Ovary (tissue), 7 donors: ENCODE measurements at regions not wholly inside any gene's neighbourhood (a gene's known extent, or its start where the extent isn't known, plus 50 kb on each side); places are given as distances from the start of the nearest gene placed in this dataset.
"Not testable (repeated sequence)": the region's sequence is repeated elsewhere in the genome, so short reads cannot be mapped to it uniquely, and the experiment has no call there.

Experiments
- DNase-seq, 5 donors: peaks; one replicate each; pipeline ENCODE4 v3.0.0-alpha.2; 2019 to 2020
- H3K27ac ChIP-seq, 2 donors: fragments of 200-600 bp; one replicate each; pipeline versions ENCODE4 v1.5.1 to v1.8.0; 2019 to 2022
- H3K27me3 ChIP-seq: fragments of 200-600 bp; one replicate; pipeline ENCODE4 v1.8.0; 2022
- H3K36me3 ChIP-seq: fragments of 200-600 bp; sonication (generic); one replicate; pipeline ENCODE4 v1.5.1; 2019
- H3K4me1 ChIP-seq: one replicate; pipeline ENCODE4 v1.8.1; 2013; ENCODE audit warnings: mild to moderate bottlenecking, moderate library complexity; ENCODE audit not compliant: insufficient read depth
- H3K4me3 ChIP-seq: fragments of 200-600 bp; sonication (generic); one replicate; pipeline ENCODE4 v1.5.1; 2017
- H3K9me3 ChIP-seq, 2 donors: fragments of 200-600 bp in 1 of 2; sonication (generic) in 1 of 2; one replicate each; pipeline versions ENCODE4 v1.5.1 to v1.8.1; 2013 to 2019; ENCODE audit warnings: mild to moderate bottlenecking in 1 of 2, moderate library complexity in 1 of 2
- EP300 ChIP-seq: sonication (generic); formaldehyde crosslinking; IDR thresholded peaks from one replicate; pipeline ENCODE4 v1.6.1; 2017; ENCODE audit warnings: antibody characterized with exemption
- POLR2A ChIP-seq: fragments of 450-650 bp; IDR thresholded peaks from one replicate; pipeline ENCODE4 v1.6.1; 2017; ENCODE audit warnings: antibody characterized with exemption, mild to moderate bottlenecking, moderate library complexity
- WGBS, 3 donors: extraction: QIAGEN DNeasy Blood & Tissue Kit in 1 of 3; methylation state at CpG; one replicate each; pipeline versions ENCODE4 v1.1.5 to v1.1.7; 2013 to 2017; 5-methylcytosine and 5-hydroxymethylcytosine counted together
- intact Hi-C, 4 donors: fragments of 100-400 bp; cut with DNase I; formaldehyde crosslinking; loops; one replicate each; pipeline versions ENCODE4 v1.11.0 to v1.15.1; 2022 to 2023
- TF ChIP-seq, protein P1 (sequence below), 3 donors: fragments of 450-650 bp in 2 of 3; fragments of 200-600 bp in 1 of 3; IDR thresholded peaks; one replicate each; pipeline versions ENCODE4 v1.5.1 to v1.8.0; 2016 to 2022; ENCODE audit warnings: antibody characterized with exemption in 3 of 3, mild to moderate bottlenecking in 1 of 3
- donor health status: DM: no; HTN: no; CAD: no; lungs with moderate emphysema.
- donor health status: DM: no; HTN: no; CAD: no.
- donor health status: Bipolar disorder and iron deficiency.
- donor health status: DM: no; HTN: no; CAD: no.
- donor health status: DM: yes; HTN: yes; CAD: no.

DNA sequence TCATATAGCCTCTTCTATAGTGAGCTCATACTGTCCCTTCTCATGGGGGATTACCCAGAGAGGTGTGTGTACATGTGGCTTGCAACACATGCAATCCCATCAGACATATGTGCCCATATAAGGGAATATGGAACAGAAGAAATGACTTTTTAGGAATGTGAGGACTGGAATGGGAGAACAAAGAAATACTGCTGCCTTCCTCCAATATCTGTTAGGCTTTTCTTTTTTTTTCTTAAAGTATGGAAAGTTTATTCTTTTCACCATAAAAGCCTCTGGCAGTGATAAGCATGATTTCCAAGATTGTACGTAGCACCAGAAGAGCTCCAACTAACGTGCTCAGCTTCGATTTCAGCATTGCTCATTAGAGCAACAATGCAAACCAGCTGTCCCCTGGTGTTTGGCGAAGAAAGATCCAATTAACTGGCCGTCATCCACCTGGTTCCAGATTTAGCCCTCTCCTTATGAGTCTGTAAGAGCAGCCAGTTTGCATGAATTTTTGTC is 113.6 kb downstream of the ADCYAP1 start:
- H3K27me3 ChIP-seq, result no peaks in the 10 kb centered on the region
- no peak overlapping the region for H3K27ac ChIP-seq
- no peak overlapping the region for H3K4me3 ChIP-seq
- WGBS, 3 donors, result 35 to 46% (median 45%) methylated on average over 5 of the region's 5 CpGs
- H3K9me3 ChIP-seq, result no peaks in the 10 kb centered on the region
- TF ChIP-seq, protein P1, sequence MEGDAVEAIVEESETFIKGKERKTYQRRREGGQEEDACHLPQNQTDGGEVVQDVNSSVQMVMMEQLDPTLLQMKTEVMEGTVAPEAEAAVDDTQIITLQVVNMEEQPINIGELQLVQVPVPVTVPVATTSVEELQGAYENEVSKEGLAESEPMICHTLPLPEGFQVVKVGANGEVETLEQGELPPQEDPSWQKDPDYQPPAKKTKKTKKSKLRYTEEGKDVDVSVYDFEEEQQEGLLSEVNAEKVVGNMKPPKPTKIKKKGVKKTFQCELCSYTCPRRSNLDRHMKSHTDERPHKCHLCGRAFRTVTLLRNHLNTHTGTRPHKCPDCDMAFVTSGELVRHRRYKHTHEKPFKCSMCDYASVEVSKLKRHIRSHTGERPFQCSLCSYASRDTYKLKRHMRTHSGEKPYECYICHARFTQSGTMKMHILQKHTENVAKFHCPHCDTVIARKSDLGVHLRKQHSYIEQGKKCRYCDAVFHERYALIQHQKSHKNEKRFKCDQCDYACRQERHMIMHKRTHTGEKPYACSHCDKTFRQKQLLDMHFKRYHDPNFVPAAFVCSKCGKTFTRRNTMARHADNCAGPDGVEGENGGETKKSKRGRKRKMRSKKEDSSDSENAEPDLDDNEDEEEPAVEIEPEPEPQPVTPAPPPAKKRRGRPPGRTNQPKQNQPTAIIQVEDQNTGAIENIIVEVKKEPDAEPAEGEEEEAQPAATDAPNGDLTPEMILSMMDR (IDR thresholded peaks at IDR 0.05), result no peak
- no peak for TF ChIP-seq EP300
- no peak for TF ChIP-seq POLR2A
- intact Hi-C loops, result no loop called here
- H3K4me1 ChIP-seq, result peaks cover 2% of the 10 kb centered on the region
- DNase-seq, result no peak
- no peaks in the 10 kb centered on the region for H3K36me3 ChIP-seq

DNA sequence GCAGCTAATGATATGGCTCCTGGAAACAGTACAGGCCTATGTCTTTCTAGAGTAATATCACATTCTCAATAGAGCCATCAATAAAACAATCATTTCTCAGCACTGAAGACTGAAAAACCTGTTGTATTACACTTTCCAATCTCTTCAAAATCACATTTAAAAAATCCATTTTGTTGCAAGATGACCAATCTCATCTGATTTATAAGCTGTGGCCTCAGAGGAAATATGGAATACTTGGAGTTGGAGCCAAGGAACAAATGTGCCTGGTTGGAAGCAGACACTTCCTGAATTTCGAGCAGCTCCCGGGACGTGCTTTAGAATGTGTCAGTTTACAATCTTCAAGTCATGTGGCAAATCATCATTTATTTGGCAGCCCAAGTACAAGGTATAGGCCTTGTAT is 114.5 kb downstream of the ADCYAP1 start:
- no peak for DNase-seq
- WGBS, 3 donors, result 69 to 87% (median 81%) methylated on average over 3 of the region's 3 CpGs
- H3K27ac ChIP-seq, result no peak overlapping the region
- no peaks in the 10 kb centered on the region for H3K27me3 ChIP-seq
- intact Hi-C loops, result no loop called here
- no peaks in the 10 kb centered on the region for H3K36me3 ChIP-seq
- peaks cover under 1% of the 10 kb centered on the region for H3K4me1 ChIP-seq
- no peak for TF ChIP-seq POLR2A
- TF ChIP-seq, protein P1 (IDR thresholded peaks at IDR 0.05), result no peak
- no peak for TF ChIP-seq EP300
- no peak overlapping the region for H3K4me3 ChIP-seq
- no peaks in the 10 kb centered on the region for H3K9me3 ChIP-seq

DNA sequence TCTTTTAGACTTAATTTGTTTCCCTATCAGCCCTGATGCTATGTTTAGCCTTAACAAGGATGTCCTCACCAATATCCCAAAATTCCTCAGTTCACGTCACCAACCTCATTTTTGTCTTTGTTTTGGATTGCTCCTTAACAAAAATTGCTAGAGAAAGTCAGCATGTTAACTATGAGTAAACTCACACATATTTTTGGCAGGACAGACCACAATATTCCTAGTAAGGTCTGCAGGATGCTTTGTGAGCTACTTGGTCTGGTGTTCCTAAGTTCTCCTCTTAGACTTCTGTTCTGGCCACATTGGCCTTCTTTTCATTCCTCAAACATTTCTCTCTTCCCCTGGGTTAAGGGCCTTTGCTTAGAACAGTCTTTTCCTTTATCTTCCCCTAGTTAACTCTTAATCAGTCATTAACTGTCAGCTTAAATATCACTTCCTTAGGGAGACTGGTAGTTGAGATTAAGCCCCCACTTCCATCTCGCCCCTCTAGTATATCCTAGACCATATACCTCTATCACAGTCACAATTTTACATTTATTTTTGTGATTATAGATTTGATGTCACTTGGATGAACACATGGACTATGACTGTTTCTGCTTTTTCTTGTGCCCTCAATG is 116.2 kb downstream of the ADCYAP1 start:
- Histone ChIP-seq H3K9me3 (no peaks in the 10 kb centered on the region), H3K27ac (no peak overlapping the region), H3K36me3 (no peaks in the 10 kb centered on the region), H3K4me3 (no peak overlapping the region), H3K27me3 (no peaks in the 10 kb centered on the region), H3K4me1 (no peaks in the 10 kb centered on the region)
- 74 to 85% (median 80%) methylated on average over 2 of the region's 2 CpGs for WGBS, 3 donors
- intact Hi-C loops, result no loop called here
- no peak for DNase-seq
- no peak for TF ChIP-seq EP300
- TF ChIP-seq, protein P1 (IDR thresholded peaks at IDR 0.05), result no peak

DNA sequence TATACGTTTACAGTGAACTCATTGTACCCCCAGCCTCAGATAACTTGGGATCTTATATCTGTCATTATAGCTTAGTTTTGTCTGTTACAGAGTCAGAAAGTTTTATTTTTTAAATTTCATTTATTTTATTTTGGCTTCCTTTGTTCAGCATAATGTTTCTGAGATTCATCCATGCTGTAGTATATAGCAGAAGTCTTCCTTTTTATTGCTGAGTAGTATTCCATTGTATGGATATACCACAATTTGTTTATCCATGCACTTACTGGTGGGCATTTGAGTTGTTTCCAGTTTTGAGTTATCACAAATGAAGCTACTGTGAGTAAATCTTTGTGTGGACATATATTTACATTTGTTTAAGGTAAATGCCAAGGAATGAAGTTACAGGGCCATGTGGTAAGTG is 122.3 kb downstream of the ADCYAP1 start:
- Histone ChIP-seq H3K4me1 (no peaks in the 10 kb centered on the region), H3K36me3 (no peaks in the 10 kb centered on the region), H3K4me3 (no peak overlapping the region), H3K9me3 (no peaks in the 10 kb centered on the region), H3K27ac (no peak overlapping the region), H3K27me3 (no peaks in the 10 kb centered on the region)
- TF ChIP-seq POLR2A, result no peak
- no peak for TF ChIP-seq EP300
- TF ChIP-seq, protein P1 (IDR thresholded peaks at IDR 0.05), result no peak
- WGBS, 3 donors, result 87 to 93% (median 88%) methylated on average over 1 of the region's 1 CpG
- intact Hi-C loops, result no loop called here
- no peak for DNase-seq

DNA sequence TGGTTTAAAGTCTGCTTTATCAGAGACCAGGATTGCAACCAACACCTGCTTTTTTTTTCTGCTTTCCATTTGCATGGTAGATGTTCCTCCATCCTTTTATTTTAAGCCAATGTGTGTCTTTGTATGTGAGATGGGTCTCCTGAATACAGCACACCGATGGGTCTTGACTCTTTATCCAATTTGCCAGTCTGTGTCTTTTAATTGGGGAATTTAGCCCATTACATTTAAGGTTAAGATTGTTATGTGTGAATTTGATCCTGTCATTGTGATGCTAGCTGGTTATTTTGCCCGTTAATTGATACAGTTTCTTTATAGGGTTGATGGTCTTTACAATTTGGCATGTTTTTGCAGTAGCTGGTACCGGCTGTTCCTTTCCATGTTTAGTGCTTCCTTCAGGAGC is 128.4 kb downstream of the ADCYAP1 start:
- intact Hi-C loops, H3K27ac ChIP-seq, H3K4me1 ChIP-seq, DNase-seq, H3K27me3 ChIP-seq, H3K4me3 ChIP-seq, H3K9me3 ChIP-seq, H3K36me3 ChIP-seq: not testable (repeated sequence)
- WGBS, 3 donors, result 83 to 92% (median 85%) methylated on average over 3 of the region's 3 CpGs
